HepG2 (cell line): ENCODE measurements at regions not wholly inside any gene's neighbourhood (a gene's known extent, or its start where the extent isn't known, plus 50 kb on each side); places are given as distances from the start of the nearest gene placed in this dataset.

ENCODE experiments used
- ATAC-seq: fragments of 200-7000 bp; cut with Tn5 transposase; 3 replicates; pipeline ENCODE4 v1.9.1; 2020; ENCODE audit warnings: mild to moderate bottlenecking, moderate library complexity
- BruUV-seq: library from RNA; stranded (reverse); fragments of 400-500 nt; replicated peaks from 2 replicates; lab custom pipeline; 2021; lab: Mats Ljungman, UMichigan
- CTCF ChIA-PET: fragments of 300-600 bp; formaldehyde crosslinking; extraction: SDS; loops from one replicate; lab custom pipeline; 2021; ENCODE audit warnings: low total read pairs, inconsistent platforms, low intra/inter-chr PET ratio; lab: Yijun Ruan, JAX
- POLR2A ChIA-PET: fragments of 350-600 bp; sonication (Branson Sonifier 250); formaldehyde crosslinking; loops from one replicate; lab custom pipeline; 2020; ENCODE audit warnings: antibody characterized with exemption, inconsistent platforms; lab: Yijun Ruan, JAX
- DNase-seq: peaks from one replicate; pipeline ENCODE4 v3.0.0-alpha.2; 2015; ENCODE audit warnings: low spot score
- FAIRE-seq: peaks from 3 replicates; lab custom pipeline; 2011; peaks lifted over from hg19 to GRCh38; lab: Jason Lieb, UNC
- H2AFZ ChIP-seq: one replicate; pipeline ENCODE4 v1.6.1; 2011; ENCODE audit warnings: low read length, inconsistent platforms
- H3K27ac ChIP-seq: fragments of 300-600 bp; 3 replicates; pipeline ENCODE4 v1.8.0; 2011; ENCODE audit warnings: mixed run types, mild to moderate bottlenecking, mixed read lengths, low read length, inconsistent platforms; ENCODE audit not compliant: insufficient read depth; ENCODE audit errors: extremely low read length
- H3K27me3 ChIP-seq, 2 experiments: fragments of 200-600 bp in 1 of 2; 2 replicates in 1 of 2; 3 replicates in 1 of 2; pipeline versions ENCODE4 v1.6.0 to v1.8.0; 2011; ENCODE audit warnings: low read length in 2 of 2, mild to moderate bottlenecking in 2 of 2, moderate library complexity in 2 of 2, inconsistent platforms in 1 of 2; ENCODE audit not compliant: insufficient read depth in 2 of 2, control insufficient read depth in 1 of 2
- H3K36me3 ChIP-seq, 2 experiments: fragments of 200-600 bp in 1 of 2; replicated peaks in 1 of 2; 2 replicates in 1 of 2; 3 replicates in 1 of 2; pipeline versions ENCODE4 v1.5.1 to v1.8.0; 2011; ENCODE audit warnings: low read length in 2 of 2, inconsistent platforms in 1 of 2; ENCODE audit not compliant: insufficient read depth in 2 of 2, control insufficient read depth in 1 of 2
- H3K4me1 ChIP-seq: 2 replicates; pipeline ENCODE4 v1.5.1; 2012; ENCODE audit warnings: low read length, inconsistent platforms; ENCODE audit not compliant: insufficient read depth
- H3K4me2 ChIP-seq: 2 replicates; pipeline ENCODE4 v1.6.0; 2011; ENCODE audit warnings: low read depth, low read length, inconsistent platforms
- H3K4me3 ChIP-seq, 3 experiments: fragments of 200-600 bp in 1 of 3; sonication (generic), shearing (Covaris generic) in 1 of 3; replicated peaks in 1 of 3; 2 replicates each; pipeline ENCODE4 v1.5.1; 2011 to 2016; ENCODE audit warnings: low read length in 3 of 3, inconsistent platforms in 2 of 3, low read depth in 2 of 3, mild to moderate bottlenecking in 2 of 3, control low read depth in 1 of 3, mixed read lengths in 1 of 3; ENCODE audit not compliant: insufficient read depth in 1 of 3
- H3K79me2 ChIP-seq: one replicate; pipeline ENCODE4 v1.6.1; 2011; ENCODE audit warnings: low read length, inconsistent platforms; ENCODE audit not compliant: insufficient read depth
- H3K9ac ChIP-seq: 2 replicates; pipeline ENCODE4 v1.6.0; 2011; ENCODE audit warnings: mild to moderate bottlenecking, low read depth, low read length, inconsistent platforms; ENCODE audit not compliant: insufficient read depth
- H3K9me3 ChIP-seq: 2 replicates; pipeline ENCODE4 v1.5.1; 2012; ENCODE audit warnings: mild to moderate bottlenecking, low read length
- H4K20me1 ChIP-seq: 2 replicates; pipeline ENCODE4 v1.6.0; 2011; ENCODE audit warnings: inconsistent platforms, mild to moderate bottlenecking, low read length, moderate library complexity; ENCODE audit not compliant: insufficient read depth
- ELF3 ChIP-seq: IDR thresholded peaks from 2 replicates; pipeline ENCODE4 v1.6.1; 2016; ENCODE audit warnings: missing genetic modification reagents, missing compliant biosample characterization
- GTF2F1 ChIP-seq: fragments of 150-350 bp; IDR thresholded peaks from 2 replicates; pipeline ENCODE4 v1.6.1; 2014; ENCODE audit warnings: low read length
- GZF1 ChIP-seq: sonication (generic); formaldehyde crosslinking; IDR thresholded peaks from 2 replicates; pipeline ENCODE4 v1.5.1; 2020; ENCODE audit warnings: mild to moderate bottlenecking, missing genetic modification reagents
- MAFF ChIP-seq: IDR thresholded peaks from 2 replicates; pipeline ENCODE4 v1.6.1; 2011; ENCODE audit warnings: low read depth, low read length, improper control_type of control experiment
- MAFK ChIP-seq, 2 experiments: IDR thresholded peaks in 1 of 2; conservative IDR thresholded peaks in 1 of 2; 2 replicates each; pipeline ENCODE4 v1.6.1; 2011; ENCODE audit warnings: improper control_type of control experiment in 2 of 2, low read length in 2 of 2
- NRL ChIP-seq: sonication (generic); formaldehyde crosslinking; IDR thresholded peaks from 2 replicates; pipeline ENCODE4 v1.5.0; 2020; ENCODE audit warnings: missing genetic modification reagents, mild to moderate bottlenecking, moderate library complexity, borderline replicate concordance
- TCF12 ChIP-seq, 2 experiments: fragments of 450-650 bp in 1 of 2; sonication (generic) in 1 of 2; formaldehyde crosslinking in 1 of 2; IDR thresholded peaks; 2 replicates each; pipeline versions ENCODE4 v1.6.1 to v1.8.0; 2017 to 2022; ENCODE audit warnings: antibody characterized with exemption in 1 of 2, mild to moderate bottlenecking in 1 of 2, missing genetic modification reagents in 1 of 2, moderate library complexity in 1 of 2
- THAP11 ChIP-seq: IDR thresholded peaks from 2 replicates; pipeline ENCODE4 v1.6.1; 2016; ENCODE audit warnings: missing biosample characterization, missing genetic modification reagents
- ZNF274 ChIP-seq: sonication (generic); formaldehyde crosslinking; IDR thresholded peaks from 2 replicates; pipeline ENCODE4 v1.5.1; 2020; ENCODE audit warnings: mild to moderate bottlenecking, missing genetic modification reagents
- ZNF331 ChIP-seq: sonication (generic); formaldehyde crosslinking; IDR thresholded peaks from 2 replicates; pipeline ENCODE4 v1.4.0; 2020; ENCODE audit warnings: missing genetic modification reagents
- ZNF333 ChIP-seq: sonication (generic); formaldehyde crosslinking; IDR thresholded peaks from 2 replicates; pipeline ENCODE4 v1.4.0; 2020; ENCODE audit warnings: mild to moderate bottlenecking, missing genetic modification reagents, borderline replicate concordance
- ZNF33B ChIP-seq: sonication (generic); formaldehyde crosslinking; IDR thresholded peaks from 2 replicates; pipeline ENCODE4 v1.5.1; 2020; ENCODE audit warnings: mild to moderate bottlenecking, missing genetic modification reagents
- ZNF350 ChIP-seq: sonication (generic); formaldehyde crosslinking; IDR thresholded peaks from 2 replicates; pipeline ENCODE4 v1.4.0; 2020; ENCODE audit warnings: mild to moderate bottlenecking, low read depth, missing genetic modification reagents, borderline replicate concordance
- ZNF703 ChIP-seq: sonication (generic); formaldehyde crosslinking; IDR thresholded peaks from 2 replicates; pipeline ENCODE4 v1.5.1; 2020; ENCODE audit warnings: missing genetic modification reagents, mild to moderate bottlenecking, moderate library complexity, borderline replicate concordance
- WGBS: methylation state at CpG from one replicate; pipeline ENCODE4 v1.1.6; 2017; ENCODE audit warnings: low lambda C conversion rate; 5-methylcytosine and 5-hydroxymethylcytosine counted together
- in situ Hi-C: cut with HindIII; loops from 2 replicates; pipeline ENCODE4 v1.10.0; 2017; ENCODE audit warnings: low pct_unique_long_range_greater_than_20kb; ENCODE audit not compliant: extremely low pct_ligation_motif_present
- intact Hi-C: fragments of 100-400 bp; cut with micrococcal nuclease; formaldehyde crosslinking; loops from one replicate; pipeline ENCODE4 v1.10.0; 2022; ENCODE audit not compliant: unreplicated experiment
- TF ChIP-seq, protein P1 (sequence below): sonication (generic); formaldehyde crosslinking; IDR thresholded peaks from 2 replicates; pipeline ENCODE4 v1.4.0; 2020; ENCODE audit warnings: missing genetic modification reagents, borderline replicate concordance
- TF ChIP-seq, protein P2 (sequence below): sonication (generic); formaldehyde crosslinking; IDR thresholded peaks from 2 replicates; pipeline ENCODE4 v1.5.0; 2020; ENCODE audit warnings: missing genetic modification reagents

DNA sequence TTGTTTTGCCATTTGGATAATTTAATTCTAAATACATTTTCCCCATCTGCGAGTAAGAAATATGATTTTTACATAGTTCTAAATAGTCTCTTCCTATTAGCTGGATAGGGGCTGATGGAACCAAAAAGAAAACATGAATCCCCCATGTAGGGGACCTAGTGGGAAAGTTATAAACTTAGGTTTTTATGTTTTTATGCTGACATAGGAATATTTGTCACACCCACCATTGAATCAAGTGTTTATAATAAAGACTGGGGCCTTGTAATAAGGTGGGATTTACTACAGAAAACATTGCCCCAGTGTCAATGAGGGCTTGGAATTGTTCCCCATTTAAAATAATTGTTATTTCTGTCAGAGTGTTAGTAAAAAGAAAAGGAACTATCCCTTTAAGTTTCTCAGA, 2506.6 kb downstream of the PCDH7 start:
- no peak overlapping the region for H3K4me2 ChIP-seq
- CTCF ChIA-PET = no interaction called here
- no peak overlapping the region for H3K9ac ChIP-seq
- H3K9me3 ChIP-seq = peaks cover 52% of the 10 kb centered on the region
- H2AFZ ChIP-seq = no peak overlapping the region
- DNase-seq = no peak
- no peaks in the 10 kb centered on the region for H4K20me1 ChIP-seq
- no peaks in the 10 kb centered on the region for H3K27me3 ChIP-seq
- no peak overlapping the region for H3K4me3 ChIP-seq
- 0% methylated on average over 1 of the region's 1 CpG for WGBS
- H3K27ac ChIP-seq = no peak overlapping the region
- no peaks in the 10 kb centered on the region for H3K4me1 ChIP-seq
- H3K79me2 ChIP-seq = no peaks in the 10 kb centered on the region
- TF ChIP-seq ZNF33B (CRISPR knock-in tag) (no peak), MAFK (conservative IDR thresholded peaks at IDR 0.05 in 1 of 2, IDR thresholded peaks at IDR 0.05 in 1 of 2; ENCODE audit: low read length in 2 of 2) (peak; percentile 81 to 89), NRL (CRISPR knock-in tag) (no peak), MAFF (peak; percentile 86), ZNF274 (CRISPR knock-in tag) (no peak)
- TF ChIP-seq, all 625 proteins: peak for 2
- FAIRE-seq = no peak
- POLR2A ChIA-PET = no interaction called here
- in situ Hi-C loops = no loop called here
- BruUV-seq = no TSS peak
- intact Hi-C loops = no loop called here
- H3K36me3 ChIP-seq = no peaks in the 10 kb centered on the region
- no peak for ATAC-seq

DNA sequence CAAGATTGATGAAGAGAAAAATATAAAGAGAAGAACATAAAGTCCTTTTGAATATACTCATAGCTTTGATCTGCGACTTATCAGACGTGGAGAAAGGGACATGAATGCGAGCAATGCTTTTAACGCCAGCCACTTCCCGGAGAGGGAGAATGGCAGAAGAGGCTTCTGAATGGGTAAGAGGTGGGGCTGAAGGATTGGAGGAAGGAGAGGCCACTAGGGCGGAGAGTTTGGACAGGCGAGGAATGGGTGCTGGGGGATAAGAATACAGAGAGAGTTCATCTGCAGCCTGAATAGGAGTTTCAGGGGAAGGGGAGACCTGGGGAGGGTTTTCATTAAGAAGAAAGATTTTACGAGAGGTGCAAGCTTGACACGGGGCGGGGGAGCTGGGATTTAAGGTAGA, 2534.9 kb downstream of the PCDH7 start:
- H3K36me3 ChIP-seq = no peaks in the 10 kb centered on the region
- no peak overlapping the region for H3K4me2 ChIP-seq
- peaks cover 1% of the 10 kb centered on the region; the same call in 1 of the 2 replicates for H3K9me3 ChIP-seq
- 17% methylated on average over 10 of the region's 10 CpGs for WGBS
- DNase-seq = no peak
- H2AFZ ChIP-seq = no peak overlapping the region
- in situ Hi-C loops = no loop called here
- no peaks in the 10 kb centered on the region for H3K4me1 ChIP-seq
- no peak overlapping the region for H3K9ac ChIP-seq
- no peak for ATAC-seq
- no peak for FAIRE-seq
- H4K20me1 ChIP-seq = no peaks in the 10 kb centered on the region
- POLR2A ChIA-PET = no interaction called here
- no peak overlapping the region for H3K4me3 ChIP-seq
- no peaks in the 10 kb centered on the region for H3K27me3 ChIP-seq
- no peak overlapping the region for H3K27ac ChIP-seq
- CTCF ChIA-PET = no interaction called here
- intact Hi-C loops = no loop called here
- H3K79me2 ChIP-seq = no peaks in the 10 kb centered on the region
- no TSS peak for BruUV-seq
- TF ChIP-seq, protein P1, sequence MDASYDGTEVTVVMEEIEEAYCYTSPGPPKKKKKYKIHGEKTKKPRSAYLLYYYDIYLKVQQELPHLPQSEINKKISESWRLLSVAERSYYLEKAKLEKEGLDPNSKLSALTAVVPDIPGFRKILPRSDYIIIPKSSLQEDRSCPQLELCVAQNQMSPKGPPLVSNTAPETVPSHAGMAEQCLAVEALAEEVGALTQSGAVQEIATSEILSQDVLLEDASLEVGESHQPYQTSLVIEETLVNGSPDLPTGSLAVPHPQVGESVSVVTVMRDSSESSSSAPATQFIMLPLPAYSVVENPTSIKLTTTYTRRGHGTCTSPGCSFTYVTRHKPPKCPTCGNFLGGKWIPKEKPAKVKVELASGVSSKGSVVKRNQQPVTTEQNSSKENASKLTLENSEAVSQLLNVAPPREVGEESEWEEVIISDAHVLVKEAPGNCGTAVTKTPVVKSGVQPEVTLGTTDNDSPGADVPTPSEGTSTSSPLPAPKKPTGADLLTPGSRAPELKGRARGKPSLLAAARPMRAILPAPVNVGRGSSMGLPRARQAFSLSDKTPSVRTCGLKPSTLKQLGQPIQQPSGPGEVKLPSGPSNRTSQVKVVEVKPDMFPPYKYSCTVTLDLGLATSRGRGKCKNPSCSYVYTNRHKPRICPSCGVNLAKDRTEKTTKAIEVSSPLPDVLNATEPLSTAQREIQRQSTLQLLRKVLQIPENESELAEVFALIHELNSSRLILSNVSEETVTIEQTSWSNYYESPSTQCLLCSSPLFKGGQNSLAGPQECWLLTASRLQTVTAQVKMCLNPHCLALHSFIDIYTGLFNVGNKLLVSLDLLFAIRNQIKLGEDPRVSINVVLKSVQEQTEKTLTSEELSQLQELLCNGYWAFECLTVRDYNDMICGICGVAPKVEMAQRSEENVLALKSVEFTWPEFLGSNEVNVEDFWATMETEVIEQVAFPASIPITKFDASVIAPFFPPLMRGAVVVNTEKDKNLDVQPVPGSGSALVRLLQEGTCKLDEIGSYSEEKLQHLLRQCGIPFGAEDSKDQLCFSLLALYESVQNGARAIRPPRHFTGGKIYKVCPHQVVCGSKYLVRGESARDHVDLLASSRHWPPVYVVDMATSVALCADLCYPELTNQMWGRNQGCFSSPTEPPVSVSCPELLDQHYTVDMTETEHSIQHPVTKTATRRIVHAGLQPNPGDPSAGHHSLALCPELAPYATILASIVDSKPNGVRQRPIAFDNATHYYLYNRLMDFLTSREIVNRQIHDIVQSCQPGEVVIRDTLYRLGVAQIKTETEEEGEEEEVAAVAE = no peak
- TF ChIP-seq TCF12 (IDR thresholded peaks at IDR 0.05) = no peak
- TF ChIP-seq TCF12 (CRISPR knock-in tag; IDR thresholded peaks at IDR 0.05) = no peak
- TF ChIP-seq, protein P2, sequence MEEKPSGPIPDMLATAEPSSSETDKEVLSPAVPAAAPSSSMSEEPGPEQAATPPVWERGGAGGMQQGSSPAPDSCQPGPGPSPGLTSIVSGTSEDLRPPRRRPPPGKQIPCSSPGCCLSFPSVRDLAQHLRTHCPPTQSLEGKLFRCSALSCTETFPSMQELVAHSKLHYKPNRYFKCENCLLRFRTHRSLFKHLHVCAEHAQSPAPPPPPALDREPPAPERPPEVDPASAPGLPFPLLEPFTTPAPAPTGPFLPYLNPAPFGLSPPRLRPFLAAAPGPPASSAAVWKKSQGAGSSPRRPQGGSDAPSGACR (CRISPR knock-in tag) = no peak
- TF ChIP-seq ZNF350 (CRISPR knock-in tag) = no peak
- TF ChIP-seq THAP11 (CRISPR knock-in tag) = no peak
- TF ChIP-seq ZNF331 (CRISPR knock-in tag) = no peak
- TF ChIP-seq GTF2F1 = no peak
- TF ChIP-seq ZNF333 (CRISPR knock-in tag) = no peak
- no peak for TF ChIP-seq GZF1 (CRISPR knock-in tag)
- no peak for TF ChIP-seq ELF3
- no peak for TF ChIP-seq ZNF703 (CRISPR knock-in tag)
